DND-41 (cell line): ENCODE measurements at regions not wholly inside any gene's neighbourhood (a gene's known extent, or its start where the extent isn't known, plus 50 kb on each side); places are given as distances from the start of the nearest gene placed in this dataset.

Experiments
- EZH2 ChIP-seq: IDR thresholded peaks from 3 replicates; pipeline ENCODE4 v1.6.1; 2012; ENCODE audit warnings: borderline replicate concordance, low read depth, mild to moderate bottlenecking, moderate library complexity, low read length, inconsistent platforms; ENCODE audit not compliant: severe bottlenecking
- TF ChIP-seq, protein P1 (sequence below): IDR thresholded peaks from 2 replicates; pipeline ENCODE4 v1.5.1; 2012; ENCODE audit warnings: borderline replicate concordance, low read length, moderate library complexity, mild to moderate bottlenecking; ENCODE audit not compliant: poor library complexity, severe bottlenecking; ENCODE audit errors: extremely low read depth

DNA sequence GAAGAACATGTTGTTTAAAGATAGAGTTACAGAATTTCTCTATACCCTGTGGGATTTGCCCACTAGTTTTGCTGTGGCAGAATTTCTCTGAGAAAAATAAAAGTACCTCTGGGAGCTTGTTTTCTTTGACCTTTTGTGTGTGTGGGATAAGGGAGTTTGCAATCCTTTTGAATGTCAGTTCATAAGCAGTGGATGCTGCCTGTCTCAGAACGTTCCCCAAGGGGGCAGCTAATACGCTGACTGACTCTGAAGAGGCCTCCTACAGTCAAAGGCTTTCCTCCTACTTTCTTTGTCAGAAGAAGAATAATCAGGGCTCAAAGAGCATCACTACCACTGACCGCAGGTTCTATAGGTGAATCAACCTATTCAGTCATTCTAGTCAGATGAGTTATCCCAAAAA is 140.6 kb downstream of the AASDHPPT start:
- TF ChIP-seq, protein P1, sequence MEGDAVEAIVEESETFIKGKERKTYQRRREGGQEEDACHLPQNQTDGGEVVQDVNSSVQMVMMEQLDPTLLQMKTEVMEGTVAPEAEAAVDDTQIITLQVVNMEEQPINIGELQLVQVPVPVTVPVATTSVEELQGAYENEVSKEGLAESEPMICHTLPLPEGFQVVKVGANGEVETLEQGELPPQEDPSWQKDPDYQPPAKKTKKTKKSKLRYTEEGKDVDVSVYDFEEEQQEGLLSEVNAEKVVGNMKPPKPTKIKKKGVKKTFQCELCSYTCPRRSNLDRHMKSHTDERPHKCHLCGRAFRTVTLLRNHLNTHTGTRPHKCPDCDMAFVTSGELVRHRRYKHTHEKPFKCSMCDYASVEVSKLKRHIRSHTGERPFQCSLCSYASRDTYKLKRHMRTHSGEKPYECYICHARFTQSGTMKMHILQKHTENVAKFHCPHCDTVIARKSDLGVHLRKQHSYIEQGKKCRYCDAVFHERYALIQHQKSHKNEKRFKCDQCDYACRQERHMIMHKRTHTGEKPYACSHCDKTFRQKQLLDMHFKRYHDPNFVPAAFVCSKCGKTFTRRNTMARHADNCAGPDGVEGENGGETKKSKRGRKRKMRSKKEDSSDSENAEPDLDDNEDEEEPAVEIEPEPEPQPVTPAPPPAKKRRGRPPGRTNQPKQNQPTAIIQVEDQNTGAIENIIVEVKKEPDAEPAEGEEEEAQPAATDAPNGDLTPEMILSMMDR, result no peak
- TF ChIP-seq EZH2, result no peak
